SU-DHL-6 (cell line): ENCODE measurements at regions not wholly inside any gene's neighbourhood (a gene's known extent, or its start where the extent isn't known, plus 50 kb on each side); places are given as distances from the start of the nearest gene placed in this dataset.

Experiments used
- H2AFZ ChIP-seq: fragments of 200-600 bp; sonication (generic); 2 replicates; pipeline ENCODE4 v1.6.1; 2014; ENCODE audit warnings: low read depth, mild to moderate bottlenecking, moderate library complexity, mixed read lengths, antibody characterized with exemption, low read length; ENCODE audit not compliant: severe bottlenecking
- H3F3A ChIP-seq: fragments of 200-600 bp; shearing (Covaris generic); 2 replicates; pipeline ENCODE4 v1.6.0; 2016; ENCODE audit warnings: antibody characterized with exemption, mild to moderate bottlenecking; ENCODE audit not compliant: insufficient read depth
- H3K27ac ChIP-seq: fragments of 200-600 bp; sonication (generic); 2 replicates; pipeline ENCODE4 v1.5.1; 2016; ENCODE audit warnings: low read depth, mild to moderate bottlenecking, low read length, moderate library complexity, mixed read lengths
- H3K27me3 ChIP-seq: fragments of 200-600 bp; sonication (generic), shearing (Covaris generic); 2 replicates; pipeline ENCODE4 v1.6.0; 2014; ENCODE audit warnings: mild to moderate bottlenecking, low read length
- H3K36me3 ChIP-seq: fragments of 200-600 bp; sonication (generic); 2 replicates; pipeline ENCODE4 v1.6.1; 2014; ENCODE audit warnings: mild to moderate bottlenecking, low read length, mixed read lengths
- H3K4me2 ChIP-seq: fragments of 300-600, 200-600 bp; shearing (Covaris generic), sonication (generic); 2 replicates; pipeline ENCODE4 v1.6.0; 2014; ENCODE audit warnings: low read length, low read depth, mild to moderate bottlenecking; ENCODE audit not compliant: poor library complexity, severe bottlenecking
- H3K4me3 ChIP-seq: fragments of 200-600 bp; sonication (generic); 2 replicates; pipeline ENCODE4 v1.5.1; 2014; ENCODE audit warnings: antibody characterized with exemption, low read length, mild to moderate bottlenecking, mixed read lengths; ENCODE audit not compliant: insufficient read depth, poor library complexity, severe bottlenecking
- H3K79me2 ChIP-seq: fragments of 200-600 bp; sonication (generic); 2 replicates; pipeline ENCODE4 v1.6.1; 2014; ENCODE audit warnings: mild to moderate bottlenecking, low read length, moderate library complexity; ENCODE audit not compliant: insufficient read depth
- H3K9ac ChIP-seq: fragments of 200-600 bp; sonication (generic); 2 replicates; pipeline ENCODE4 v1.7.0; 2014; ENCODE audit warnings: mild to moderate bottlenecking, low read length
- H3K9me2 ChIP-seq: fragments of 200-600 bp; sonication (generic); replicated peaks from 2 replicates; pipeline ENCODE4 v1.6.1; 2014; ENCODE audit warnings: low read length; ENCODE audit not compliant: insufficient read depth
- H3K9me3 ChIP-seq: fragments of 200-600 bp; sonication (generic); 2 replicates; pipeline ENCODE4 v1.6.1; 2014; ENCODE audit warnings: low read length, mixed read lengths; ENCODE audit not compliant: insufficient read depth
- H4K20me1 ChIP-seq: fragments of 200-600 bp; sonication (generic); 2 replicates; pipeline ENCODE4 v1.6.1; 2014; ENCODE audit warnings: low read depth, mild to moderate bottlenecking, antibody characterized with exemption, low read length, moderate library complexity, mixed read lengths
- EZH2phosphoT487 ChIP-seq: fragments of 200-600 bp; sonication (generic), shearing (Covaris generic); conservative IDR thresholded peaks from 2 replicates; pipeline ENCODE4 v1.6.1; 2018; ENCODE audit warnings: mild to moderate bottlenecking, antibody characterized with exemption, low read length, moderate library complexity, mixed read lengths
- TF ChIP-seq, protein P1 (sequence below): fragments of 200-600 bp; sonication (generic); IDR thresholded peaks from one replicate; pipeline ENCODE4 v1.5.1; 2017; ENCODE audit warnings: antibody characterized with exemption, mild to moderate bottlenecking, low read length, moderate library complexity; ENCODE audit not compliant: insufficient read depth, poor library complexity, severe bottlenecking

DNA sequence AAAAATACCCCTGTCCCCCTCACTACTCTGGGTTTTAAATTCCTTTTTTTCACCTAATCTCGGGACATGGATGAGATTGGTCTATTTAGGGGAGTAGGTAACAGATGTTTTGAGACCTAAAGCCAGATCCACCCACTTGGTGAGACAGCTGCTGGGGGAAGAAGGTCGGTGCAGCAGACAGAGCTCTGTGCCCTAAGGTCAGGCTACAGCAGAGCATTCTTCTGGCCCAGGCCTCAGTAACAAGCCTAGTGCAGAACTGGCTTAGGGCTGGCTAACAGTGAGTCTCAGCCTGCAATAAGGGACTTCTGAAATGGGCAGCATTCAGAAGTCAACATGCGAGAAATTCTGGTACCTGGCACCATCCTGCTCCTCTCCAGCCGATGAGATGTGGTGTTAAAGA lies 444.9 kb upstream of the KIRREL3 start:
- H2AFZ ChIP-seq, result no peak overlapping the region
- H3K4me2 ChIP-seq, result no peak overlapping the region
- H3K9ac ChIP-seq, result no peak overlapping the region
- no peaks in the 10 kb centered on the region for H3K36me3 ChIP-seq
- TF ChIP-seq EZH2phosphoT487, result no peak
- TF ChIP-seq, protein P1, sequence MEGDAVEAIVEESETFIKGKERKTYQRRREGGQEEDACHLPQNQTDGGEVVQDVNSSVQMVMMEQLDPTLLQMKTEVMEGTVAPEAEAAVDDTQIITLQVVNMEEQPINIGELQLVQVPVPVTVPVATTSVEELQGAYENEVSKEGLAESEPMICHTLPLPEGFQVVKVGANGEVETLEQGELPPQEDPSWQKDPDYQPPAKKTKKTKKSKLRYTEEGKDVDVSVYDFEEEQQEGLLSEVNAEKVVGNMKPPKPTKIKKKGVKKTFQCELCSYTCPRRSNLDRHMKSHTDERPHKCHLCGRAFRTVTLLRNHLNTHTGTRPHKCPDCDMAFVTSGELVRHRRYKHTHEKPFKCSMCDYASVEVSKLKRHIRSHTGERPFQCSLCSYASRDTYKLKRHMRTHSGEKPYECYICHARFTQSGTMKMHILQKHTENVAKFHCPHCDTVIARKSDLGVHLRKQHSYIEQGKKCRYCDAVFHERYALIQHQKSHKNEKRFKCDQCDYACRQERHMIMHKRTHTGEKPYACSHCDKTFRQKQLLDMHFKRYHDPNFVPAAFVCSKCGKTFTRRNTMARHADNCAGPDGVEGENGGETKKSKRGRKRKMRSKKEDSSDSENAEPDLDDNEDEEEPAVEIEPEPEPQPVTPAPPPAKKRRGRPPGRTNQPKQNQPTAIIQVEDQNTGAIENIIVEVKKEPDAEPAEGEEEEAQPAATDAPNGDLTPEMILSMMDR, result no peak
- no peak overlapping the region for H3K27ac ChIP-seq
- no peaks in the 10 kb centered on the region for H3K27me3 ChIP-seq
- H3F3A ChIP-seq, result no peaks in the 10 kb centered on the region
- H3K4me3 ChIP-seq, result no peak overlapping the region
- no peaks in the 10 kb centered on the region for H4K20me1 ChIP-seq
- no peaks in the 10 kb centered on the region for H3K9me3 ChIP-seq
- H3K79me2 ChIP-seq, result no peaks in the 10 kb centered on the region
- H3K9me2 ChIP-seq, result no peaks in the 10 kb centered on the region

DNA sequence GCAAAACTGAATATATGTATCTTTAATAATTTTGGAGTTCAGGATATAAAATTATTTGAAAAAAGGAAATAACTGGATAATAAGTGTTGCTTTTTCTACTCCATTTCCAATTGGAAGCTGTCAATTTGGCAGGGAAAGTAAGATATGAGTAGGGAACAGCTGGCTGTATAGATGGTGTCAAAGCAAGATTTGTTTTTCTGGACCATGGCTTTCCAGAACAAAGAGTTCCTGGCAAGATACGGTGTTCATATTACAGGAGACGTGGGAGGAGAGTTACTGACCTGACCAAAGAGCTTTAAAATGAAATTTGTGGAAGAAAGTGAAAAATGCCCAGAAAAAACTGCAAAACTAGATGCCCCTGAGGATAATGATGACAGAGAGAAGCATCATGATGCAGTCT lies 442.7 kb upstream of the KIRREL3 start:
- Histone ChIP-seq H3K36me3 (no peaks in the 10 kb centered on the region), H4K20me1 (no peaks in the 10 kb centered on the region)

DNA sequence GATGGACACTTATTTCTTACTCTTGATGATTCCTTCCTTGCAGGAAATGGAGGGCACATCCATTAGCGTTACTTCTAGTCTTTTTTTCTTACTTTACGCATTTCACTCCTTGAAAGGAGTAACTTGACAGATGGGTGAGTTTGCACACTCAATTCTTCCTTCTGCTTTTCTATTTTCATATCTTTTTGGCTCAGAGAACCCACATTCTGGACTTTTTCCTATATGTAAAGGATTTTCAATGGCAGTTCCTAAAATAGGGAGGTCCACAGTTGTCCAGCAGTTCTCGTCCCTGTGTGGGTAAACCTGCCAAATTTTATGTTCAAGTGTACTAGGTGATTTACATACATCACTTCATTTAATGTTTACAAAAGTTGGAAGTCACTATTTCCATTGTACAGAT lies 440.0 kb upstream of the KIRREL3 start:
- no peaks in the 10 kb centered on the region for H3K36me3 ChIP-seq
- H3K4me3 ChIP-seq, result no peak overlapping the region
- no peak overlapping the region for H3K27ac ChIP-seq
- no peaks in the 10 kb centered on the region for H3K27me3 ChIP-seq
- H3K79me2 ChIP-seq, result no peaks in the 10 kb centered on the region
- no peaks in the 10 kb centered on the region for H3K9me3 ChIP-seq
- no peak overlapping the region for H3K9ac ChIP-seq
- H3F3A ChIP-seq, result no peaks in the 10 kb centered on the region
- no peaks in the 10 kb centered on the region for H3K9me2 ChIP-seq
- H4K20me1 ChIP-seq, result no peaks in the 10 kb centered on the region
- no peak for TF ChIP-seq EZH2phosphoT487
- TF ChIP-seq, protein P1, result no peak
- H3K4me2 ChIP-seq, result no peak overlapping the region
- H2AFZ ChIP-seq, result no peak overlapping the region

More for the DNA sequence above, 442.7 kb upstream of the KIRREL3 start:
- Histone ChIP-seq H3F3A (no peaks in the 10 kb centered on the region), H3K27me3 (no peaks in the 10 kb centered on the region), H3K9me3 (no peaks in the 10 kb centered on the region), H3K27ac (no peak overlapping the region), H3K4me3 (no peak overlapping the region), H3K4me2 (no peak overlapping the region), H3K9me2 (no peaks in the 10 kb centered on the region), H3K79me2 (no peaks in the 10 kb centered on the region), H3K9ac (no peak overlapping the region), H2AFZ (no peak overlapping the region)
- TF ChIP-seq, protein P1, result no peak
- no peak for TF ChIP-seq EZH2phosphoT487

DNA sequence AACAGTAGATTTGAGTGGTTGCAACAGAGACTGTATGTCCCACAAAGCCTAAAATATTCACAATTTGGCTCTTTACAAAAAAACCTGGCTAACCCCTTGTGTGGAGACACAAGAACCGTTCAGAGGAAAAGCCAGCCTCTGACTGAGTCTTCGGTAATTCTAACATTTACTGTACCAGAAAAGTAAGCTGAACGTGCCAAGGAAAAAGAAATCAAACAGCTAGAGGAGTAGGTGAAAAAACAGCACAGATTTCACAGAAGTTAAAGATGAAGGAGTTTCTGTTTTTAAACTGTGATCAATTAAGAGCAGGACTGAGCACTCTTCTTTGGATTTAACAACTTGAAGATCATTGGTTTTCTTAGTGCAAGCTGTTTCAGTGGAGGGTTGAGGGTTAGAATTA lies 424.7 kb upstream of the KIRREL3 start:
- no peaks in the 10 kb centered on the region for H3K79me2 ChIP-seq
- H3K27me3 ChIP-seq, result no peaks in the 10 kb centered on the region
- no peaks in the 10 kb centered on the region for H3K9me3 ChIP-seq
- H4K20me1 ChIP-seq, result no peaks in the 10 kb centered on the region
- no peaks in the 10 kb centered on the region for H3K9me2 ChIP-seq
- H3K27ac ChIP-seq, result no peak overlapping the region
- H2AFZ ChIP-seq, result no peak overlapping the region
- no peak overlapping the region for H3K4me3 ChIP-seq
- no peak overlapping the region for H3K4me2 ChIP-seq
- H3K9ac ChIP-seq, result no peak overlapping the region
- no peak for TF ChIP-seq EZH2phosphoT487
- TF ChIP-seq, protein P1, result no peak
- H3F3A ChIP-seq, result no peaks in the 10 kb centered on the region
- H3K36me3 ChIP-seq, result no peaks in the 10 kb centered on the region
